ENCODE measurements at regions not wholly inside any gene's neighbourhood (a gene's known extent, or its start where the extent isn't known, plus 50 kb on each side); places are given as distances from the start of the nearest gene placed in this dataset.

- no peak for DNase-seq (ENCODE audit: low read depth in 1 of 2, low spot score in 1 of 2)
- WGBS (ENCODE audit: missing lambda C conversion rate) = 7% methylated on average over 1 of the region's 1 CpG
- Histone ChIP-seq H3K9me3 (no peaks in the 10 kb centered on the region), H3K4me2 (no peak overlapping the region), H3K4me1 (no peaks in the 10 kb centered on the region), H3K27ac (no peak overlapping the region), H3K4me3 (no peak overlapping the region)
- ATAC-seq = no peak
- CTCF ChIA-PET = no interaction called here
- POLR2A ChIA-PET = no interaction called here
- TF ChIP-seq FOSB (CRISPR knock-in tag; IDR thresholded peaks at IDR 0.05) (no peak), KDM1A (IDR thresholded peaks at IDR 0.05; ENCODE audit: low read depth) (no peak), KDM5A (IDR thresholded peaks at IDR 0.05) (no peak), CBX2 (IDR thresholded peaks at IDR 0.05; ENCODE audit: borderline replicate concordance, low read depth) (no peak), FOSL2 (IDR thresholded peaks at IDR 0.05) (no peak), FOSL2 (CRISPR knock-in tag; IDR thresholded peaks at IDR 0.05) (no peak), SMC3 (IDR thresholded peaks at IDR 0.05) (no peak), RNF2 (IDR thresholded peaks at IDR 0.05; ENCODE audit: borderline replicate concordance, low read depth) (no peak), FOXS1 (CRISPR knock-in tag; IDR thresholded peaks at IDR 0.05) (no peak)
- FAIRE-seq = no peak
Observed at GRCh38 chr7:136517971-136518370, 350.5 kb upstream of the CHRM2 start.

GRCh38 chr7:136514776-136515175 is 353.7 kb upstream of the CHRM2 start:
- ChIA-PET CTCF (no interaction called here), POLR2A (no interaction called here)
- Histone ChIP-seq H3K9me3 (no peaks in the 10 kb centered on the region), H3K27ac (no peak overlapping the region), H3K4me1 (no peaks in the 10 kb centered on the region), H3K4me3 (no peak overlapping the region), H3K4me2 (no peak overlapping the region)
- no peak for FAIRE-seq
- 41% methylated on average over 2 of the region's 2 CpGs for WGBS (ENCODE audit: missing lambda C conversion rate)
- ATAC-seq = no peak
- no peak for DNase-seq (ENCODE audit: low read depth in 1 of 2, low spot score in 1 of 2)
- no peak for TF ChIP-seq ESRRA (IDR thresholded peaks at IDR 0.05; ENCODE audit: borderline replicate concordance, low read length)
- no peak for TF ChIP-seq HDAC2 (IDR thresholded peaks at IDR 0.05)
- no peak for TF ChIP-seq BHLHE40 (IDR thresholded peaks at IDR 0.05; ENCODE audit: low read depth, low read length)
- no peak for TF ChIP-seq EHF (CRISPR knock-in tag; IDR thresholded peaks at IDR 0.05)

GRCh38 chr7:136513744-136514143 is 354.7 kb upstream of the CHRM2 start:
- ChIA-PET CTCF (no interaction called here), POLR2A (no interaction called here)
- FAIRE-seq (no peak), ATAC-seq (no peak), DNase-seq (ENCODE audit: low read depth in 1 of 2, low spot score in 1 of 2) (no peak)
- Histone ChIP-seq H3K4me1 (no peaks in the 10 kb centered on the region), H3K4me3 (no peak overlapping the region), H3K27ac (no peak overlapping the region), H3K4me2 (no peak overlapping the region), H3K9me3 (no peaks in the 10 kb centered on the region)
- 1% methylated on average over 2 of the region's 2 CpGs for WGBS (ENCODE audit: missing lambda C conversion rate)
- TF ChIP-seq NR3C1 (IDR thresholded peaks at IDR 0.05) (no peak), HOXA7 (CRISPR knock-in tag; IDR thresholded peaks at IDR 0.05) (no peak), MAZ (IDR thresholded peaks at IDR 0.05; ENCODE audit: borderline replicate concordance, low read depth, low read length) (no peak), HEYL (CRISPR knock-in tag; IDR thresholded peaks at IDR 0.05) (no peak), SMC3 (IDR thresholded peaks at IDR 0.05) (no peak), CTCF (IDR thresholded peaks at IDR 0.05) (no peak), NFE2L2 (conservative IDR thresholded peaks at IDR 0.05; ENCODE audit: low read length) (no peak)

GRCh38 chr7:136509466-136509865 is 359.0 kb upstream of the CHRM2 start:
- no peak for FAIRE-seq
- no peak for TF ChIP-seq POLR2A (IDR thresholded peaks at IDR 0.05; ENCODE audit: low read length)
- no peak for TF ChIP-seq ELK1 (IDR thresholded peaks at IDR 0.05; ENCODE audit: low read depth, low read length)
- no peak for TF ChIP-seq FOXS1 (CRISPR knock-in tag; IDR thresholded peaks at IDR 0.05)
- TF ChIP-seq ZNF302 (CRISPR knock-in tag; IDR thresholded peaks at IDR 0.05) = no peak
- TF ChIP-seq FOSB (CRISPR knock-in tag; IDR thresholded peaks at IDR 0.05) = no peak
- TF ChIP-seq HOXB5 (CRISPR knock-in tag; IDR thresholded peaks at IDR 0.05) = no peak
- TF ChIP-seq MYC (IDR thresholded peaks at IDR 0.05; ENCODE audit: borderline replicate concordance, low read length) = no peak
- no peak for TF ChIP-seq MAX (IDR thresholded peaks at IDR 0.05)
- no peak for TF ChIP-seq JUN (IDR thresholded peaks at IDR 0.05)
- no peak for TF ChIP-seq ZC3H11A (IDR thresholded peaks at IDR 0.05)
- no peak for TF ChIP-seq HES2 (IDR thresholded peaks at IDR 0.05)
- TF ChIP-seq CBX2 (IDR thresholded peaks at IDR 0.05; ENCODE audit: borderline replicate concordance, low read depth) = no peak
- no peak for TF ChIP-seq NR3C1 (IDR thresholded peaks at IDR 0.05)
- TF ChIP-seq RCOR1 (IDR thresholded peaks at IDR 0.05; ENCODE audit: low read depth, low read length) = no peak
- POLR2A ChIA-PET = no interaction called here

More at GRCh38 chr7:136509466-136509865, 359.0 kb upstream of the CHRM2 start:
- H3K4me1 ChIP-seq = no peaks in the 10 kb centered on the region
- H3K4me2 ChIP-seq = no peak overlapping the region
- WGBS (ENCODE audit: missing lambda C conversion rate) = 0% methylated on average over 3 of the region's 3 CpGs
- ATAC-seq (no peak), DNase-seq (ENCODE audit: low read depth in 1 of 2, low spot score in 1 of 2) (no peak)
- CTCF ChIA-PET = interaction anchor here (0.9 kb wide), 1 partner anchor 38 kb away, joined by 3 read pairs; no protein-coding TSS in a partner anchor
- no peak overlapping the region for H3K27ac ChIP-seq
- no peaks in the 10 kb centered on the region for H3K9me3 ChIP-seq
- no peak overlapping the region for H3K4me3 ChIP-seq
